HG03095 (cell line): ENCODE measurements at regions not wholly inside any gene's neighbourhood (a gene's known extent, or its start where the extent isn't known, plus 50 kb on each side); places are given as distances from the start of the nearest gene placed in this dataset.

Experiments
- ATAC-seq: cut with Tn5 transposase; IDR thresholded peaks from one replicate; pipeline ENCODE4 v1.9.1; 2021; ENCODE audit warnings: moderate library complexity; ENCODE audit not compliant: unreplicated experiment

GRCh38 chr2:12050396-12050795 is 304.0 kb downstream of the LPIN1 start:
- ATAC-seq, result no peak

GRCh38 chr2:12051831-12052230 is 305.4 kb downstream of the LPIN1 start:
- no peak for ATAC-seq

GRCh38 chr2:12052796-12053195 is 306.4 kb downstream of the LPIN1 start:
- no peak for ATAC-seq

GRCh38 chr2:12054956-12055618 is 308.7 kb downstream of the LPIN1 start:
- ATAC-seq, result no peak

GRCh38 chr2:12057436-12058166 is 311.2 kb downstream of the LPIN1 start:
- peak; percentile 96 for ATAC-seq

GRCh38 chr2:12059616-12060441 is 313.4 kb downstream of the LPIN1 start:
- no peak for ATAC-seq

- no peak for ATAC-seq
Observed at GRCh38 chr2:12060886-12061285, 314.5 kb downstream of the LPIN1 start.

GRCh38 chr2:12061286-12062052 is 315.0 kb downstream of the LPIN1 start:
- no peak for ATAC-seq

GRCh38 chr2:12062053-12062395 is 315.6 kb downstream of the LPIN1 start:
- no peak for ATAC-seq

- no peak for ATAC-seq
Observed at GRCh38 chr2:12063210-12063609, 316.8 kb downstream of the LPIN1 start.

- ATAC-seq, result no peak
Observed at GRCh38 chr2:12064153-12064552, 317.7 kb downstream of the LPIN1 start.

GRCh38 chr2:12066116-12066515 is 319.7 kb downstream of the LPIN1 start:
- no peak for ATAC-seq

GRCh38 chr2:12066986-12067385 is 320.6 kb downstream of the LPIN1 start:
- no peak for ATAC-seq

GRCh38 chr2:12068796-12069538 is 322.5 kb downstream of the LPIN1 start:
- no peak for ATAC-seq

GRCh38 chr2:12070153-12070552 is 323.7 kb downstream of the LPIN1 start:
- ATAC-seq, result no peak

GRCh38 chr2:12070581-12070980 is 324.1 kb downstream of the LPIN1 start:
- ATAC-seq, result no peak

- ATAC-seq, result peak; percentile 69
Observed at GRCh38 chr2:12071318-12071717, 324.9 kb downstream of the LPIN1 start.

GRCh38 chr2:12073217-12073852 is 326.9 kb downstream of the LPIN1 start:
- ATAC-seq, result no peak

GRCh38 chr2:12074126-12074844 is 327.9 kb downstream of the LPIN1 start:
- ATAC-seq, result no peak
